HT1080 (cell line): ENCODE measurements at regions not wholly inside any gene's neighbourhood (a gene's known extent, or its start where the extent isn't known, plus 50 kb on each side); places are given as distances from the start of the nearest gene placed in this dataset.

ENCODE experiments used
- DNase-seq: peaks from one replicate; pipeline ENCODE4 v3.0.0-alpha.2; 2015; ENCODE audit warnings: low read depth

DNA sequence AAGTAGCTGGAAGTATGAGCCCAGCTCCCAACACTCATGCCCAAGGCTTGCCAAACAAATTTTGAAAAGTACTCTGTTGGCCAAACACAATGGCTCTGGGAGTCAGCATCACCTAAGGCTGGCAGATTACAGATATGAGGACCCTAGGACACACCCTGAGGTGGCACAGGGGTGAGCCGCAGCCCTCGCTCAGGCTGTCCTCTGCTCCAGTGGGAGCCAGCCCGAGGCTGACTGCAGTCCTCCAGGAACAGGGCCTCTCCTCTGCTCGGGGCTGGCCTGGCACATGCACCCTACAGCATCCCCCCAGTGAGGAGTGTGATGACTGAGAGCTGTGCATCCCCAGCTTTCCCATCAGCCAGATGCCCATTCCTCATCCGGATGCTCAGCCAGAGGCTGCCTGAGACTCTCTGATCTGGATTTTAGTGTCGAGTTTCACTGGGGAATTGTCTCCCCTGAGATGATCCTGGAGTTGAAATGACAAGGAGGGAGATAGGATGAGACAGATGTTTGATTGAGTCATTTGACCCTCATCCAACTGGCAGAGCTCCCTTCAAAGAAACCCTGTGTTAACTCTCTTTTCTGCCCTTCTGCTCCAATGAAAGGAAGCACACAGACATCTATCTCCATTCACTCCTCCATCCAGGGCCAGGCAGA lies 269.3 kb upstream of the NCKAP5 start:
- DNase-seq, result peak; percentile 72

DNA sequence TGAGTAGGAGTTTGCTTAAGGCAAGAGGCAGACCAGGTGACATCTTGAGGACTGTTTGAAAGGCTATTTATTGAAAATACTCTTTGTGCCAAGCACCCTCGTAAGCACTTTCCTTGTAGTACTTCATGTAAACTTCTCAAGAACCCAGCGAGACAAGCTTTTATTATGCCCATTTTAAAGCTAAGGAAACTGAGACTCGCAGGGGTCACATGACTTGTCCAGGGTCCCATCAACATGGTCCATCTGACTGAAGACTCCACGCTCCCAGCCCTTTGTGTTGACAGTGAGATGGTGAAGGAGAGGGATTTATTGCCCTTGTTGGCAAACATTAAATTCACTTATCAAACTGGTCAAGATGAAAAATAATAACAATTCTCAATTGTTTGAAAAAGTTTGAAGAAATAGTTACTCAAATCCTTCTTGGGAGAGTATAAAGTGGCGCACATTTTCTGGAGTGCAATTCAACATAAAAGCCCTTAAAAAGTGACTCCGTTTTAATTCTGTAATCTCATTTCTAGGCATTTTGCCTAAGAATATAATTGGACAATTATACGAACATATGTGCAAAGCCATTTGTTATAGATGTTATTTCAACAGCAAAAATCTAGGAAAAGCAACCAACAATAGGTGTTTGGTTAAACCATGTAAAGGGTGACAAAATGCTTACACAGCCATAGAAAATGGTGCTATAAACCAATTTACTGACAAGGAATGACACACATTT lies 270.5 kb upstream of the NCKAP5 start:
- no peak for DNase-seq

DNA sequence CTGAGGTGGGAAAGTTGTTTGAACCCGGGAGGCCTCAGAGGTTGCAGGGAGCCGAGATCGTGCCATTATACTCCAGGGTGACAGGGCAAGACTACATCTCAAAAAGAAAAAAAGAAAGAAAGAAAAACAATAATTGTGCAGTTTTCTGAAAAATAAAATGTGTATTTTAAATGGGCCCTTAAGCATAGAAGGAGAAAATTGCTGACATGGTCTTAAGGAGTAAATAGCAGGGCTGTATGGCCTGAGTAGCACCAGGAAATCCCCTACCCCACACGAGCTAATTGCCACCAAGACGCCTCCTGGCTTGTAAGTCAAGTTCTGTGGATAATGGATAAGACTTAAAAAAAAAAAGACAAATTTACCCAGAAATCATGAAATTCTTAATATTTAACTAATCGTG lies 271.4 kb upstream of the NCKAP5 start:
- DNase-seq, result no peak

DNA sequence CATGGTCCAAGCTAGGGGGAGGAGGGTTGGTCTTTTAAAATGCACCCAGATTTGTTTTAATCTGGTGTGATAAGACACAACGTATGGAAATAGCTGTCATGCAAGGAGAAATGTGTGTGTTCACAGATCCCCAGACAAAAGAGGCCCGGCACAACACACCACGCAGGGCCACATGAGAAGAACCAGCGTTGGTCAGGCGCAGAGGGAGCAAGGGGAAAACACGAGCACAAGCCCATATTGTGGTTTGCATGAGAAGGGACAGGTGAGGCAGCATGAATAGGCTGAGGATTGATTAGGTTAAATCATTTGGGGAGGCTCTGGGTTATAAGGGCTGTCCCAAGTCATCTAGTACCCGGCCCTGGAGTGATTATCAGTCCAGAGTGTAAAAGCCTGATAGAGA lies 272.5 kb upstream of the NCKAP5 start:
- DNase-seq, result no peak

DNA sequence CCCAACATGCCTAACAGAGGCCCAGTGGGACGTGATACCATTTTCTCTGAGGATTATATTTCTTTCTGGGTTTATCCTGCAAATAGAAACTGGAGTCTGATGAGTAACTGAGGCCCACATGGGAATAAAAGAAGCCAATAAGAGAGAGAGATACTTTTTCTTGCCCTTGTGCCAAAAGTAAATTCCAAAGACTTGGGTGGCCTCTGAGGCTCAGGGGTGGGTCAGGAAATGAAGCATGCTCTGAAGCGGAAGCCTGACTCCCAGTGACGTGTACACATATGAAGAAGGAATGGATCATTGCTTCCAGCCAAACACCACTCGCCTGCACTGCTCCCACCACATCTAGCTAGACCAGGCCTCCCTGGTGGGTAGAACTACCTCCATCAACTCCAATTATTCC lies 273.6 kb upstream of the NCKAP5 start:
- DNase-seq, result peak; percentile 98

DNA sequence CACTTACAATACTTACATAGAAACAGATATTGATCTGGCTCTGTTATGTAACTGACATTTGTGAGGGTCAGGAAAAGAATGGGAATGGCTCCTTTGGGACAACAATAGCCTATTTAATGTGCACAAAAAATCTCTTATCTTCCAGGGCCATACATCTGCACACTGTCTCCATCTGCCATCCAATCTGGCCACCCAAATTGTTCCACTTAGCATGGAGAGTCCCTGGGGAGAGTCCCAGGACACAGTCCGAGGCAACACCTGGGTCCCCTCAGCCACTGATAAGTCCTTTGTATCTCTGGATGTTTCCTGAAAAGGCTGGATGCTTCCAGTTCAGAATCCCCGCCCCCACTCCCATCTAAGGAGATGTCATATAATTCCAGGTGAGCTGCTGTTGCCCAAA lies 274.2 kb upstream of the NCKAP5 start:
- DNase-seq, result no peak

DNA sequence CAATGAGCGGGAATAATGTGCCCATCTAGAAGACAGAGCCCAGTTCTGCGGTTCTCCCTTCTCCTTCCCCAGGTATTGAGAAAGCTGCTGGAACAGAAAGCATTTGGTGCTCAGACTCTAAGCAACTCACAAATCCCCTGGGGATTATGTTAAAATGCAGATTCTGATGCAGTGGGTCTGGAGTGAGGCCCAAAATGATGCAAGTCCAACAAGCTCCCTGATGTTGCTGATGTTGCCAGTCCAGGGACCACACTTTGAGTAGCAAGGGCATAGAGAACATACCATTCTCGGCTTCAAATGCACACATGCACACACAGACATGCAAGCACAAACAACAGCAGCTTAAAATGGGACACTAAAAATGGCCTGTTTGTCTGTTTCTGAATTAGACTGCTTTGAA lies 274.8 kb upstream of the NCKAP5 start:
- DNase-seq, result no peak

DNA sequence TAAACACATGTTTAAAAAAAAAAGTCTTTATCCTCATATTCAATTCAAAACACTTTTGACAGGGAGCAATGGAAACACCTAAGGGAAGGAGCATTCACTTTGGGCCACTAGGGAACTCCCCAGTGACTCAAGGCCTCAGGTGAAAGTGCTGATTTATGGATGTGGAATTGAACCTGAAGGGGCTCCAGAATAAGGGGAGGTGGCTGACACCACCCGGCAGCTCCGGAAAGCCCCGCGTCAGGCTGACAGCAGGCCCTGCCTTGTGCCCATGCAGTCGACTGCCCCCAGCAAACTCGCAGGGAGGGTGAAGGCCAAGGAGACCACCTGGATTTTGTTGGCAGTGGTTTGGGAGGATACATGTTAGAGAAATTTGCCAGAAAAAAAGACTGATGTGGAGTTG lies 275.3 kb upstream of the NCKAP5 start:
- no peak for DNase-seq

DNA sequence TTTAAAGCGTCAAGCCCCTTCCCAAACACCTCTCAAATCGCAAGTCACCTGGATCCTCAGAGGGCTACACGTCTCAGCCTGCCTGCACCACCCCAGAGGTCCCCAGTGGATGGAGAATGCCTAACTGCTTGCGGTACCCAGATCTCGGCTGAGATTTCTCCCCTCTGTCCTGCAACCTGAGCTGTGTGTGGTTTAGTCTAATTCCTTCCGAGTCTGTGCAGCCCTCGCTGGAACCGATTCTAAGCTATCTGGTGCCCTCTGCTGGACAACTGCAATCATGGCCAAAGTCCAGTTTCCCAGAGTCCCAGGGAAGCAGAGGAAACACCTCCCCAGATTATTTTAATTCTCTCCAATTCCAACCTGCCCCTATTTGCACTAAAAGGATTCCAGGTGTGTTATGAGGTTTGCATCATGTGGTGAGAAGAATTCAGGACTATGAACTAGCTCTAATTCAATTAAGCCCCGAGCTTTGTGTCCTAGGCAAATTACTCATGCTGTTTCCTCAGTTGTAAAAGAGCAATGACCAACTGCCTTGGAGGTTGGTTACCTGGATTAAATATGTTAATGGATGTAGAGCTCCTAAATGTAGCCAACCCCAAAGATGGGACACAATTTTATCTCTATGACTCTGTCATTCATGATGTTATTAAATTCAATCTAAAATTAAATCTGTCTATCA lies 276.1 kb upstream of the NCKAP5 start:
- DNase-seq, result peak; percentile 79

DNA sequence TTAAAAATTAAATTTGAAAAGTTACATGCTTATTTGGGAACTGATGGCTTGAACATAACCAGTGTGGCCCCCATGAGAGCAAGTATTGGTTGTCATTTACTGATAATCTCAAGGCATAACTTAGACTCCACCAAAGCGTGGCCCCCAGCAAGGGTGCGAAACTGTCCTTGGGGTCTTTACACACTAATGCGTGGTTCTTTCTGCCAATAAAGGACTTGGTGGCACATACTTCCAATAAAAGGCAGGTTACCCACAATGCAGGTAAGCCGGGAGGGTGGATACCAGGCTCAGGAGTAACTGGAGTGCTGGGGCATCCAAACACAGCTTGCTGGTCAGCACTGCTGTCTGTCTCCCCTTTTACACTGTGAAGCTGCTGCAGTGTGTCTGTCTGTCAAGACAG lies 278.2 kb upstream of the NCKAP5 start:
- no peak for DNase-seq

DNA sequence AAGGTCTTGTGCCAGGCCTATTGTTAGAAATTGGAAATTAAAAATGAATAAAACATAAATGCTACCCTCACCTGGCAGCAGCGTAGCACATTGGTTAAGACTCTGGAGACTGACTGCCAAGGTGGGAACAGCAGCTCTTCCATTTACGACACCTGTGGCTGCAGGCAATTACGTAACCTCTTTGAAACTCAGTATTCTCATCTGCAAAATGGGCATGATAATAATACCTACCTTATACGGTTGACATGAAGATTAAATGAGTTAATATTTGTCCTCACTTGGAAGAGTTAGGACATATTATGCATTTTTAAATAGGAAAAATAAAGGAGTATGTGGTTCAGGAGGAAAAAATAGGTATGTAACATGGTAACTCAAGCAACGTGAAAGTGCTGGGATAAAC lies 279.3 kb upstream of the NCKAP5 start:
- no peak for DNase-seq

DNA sequence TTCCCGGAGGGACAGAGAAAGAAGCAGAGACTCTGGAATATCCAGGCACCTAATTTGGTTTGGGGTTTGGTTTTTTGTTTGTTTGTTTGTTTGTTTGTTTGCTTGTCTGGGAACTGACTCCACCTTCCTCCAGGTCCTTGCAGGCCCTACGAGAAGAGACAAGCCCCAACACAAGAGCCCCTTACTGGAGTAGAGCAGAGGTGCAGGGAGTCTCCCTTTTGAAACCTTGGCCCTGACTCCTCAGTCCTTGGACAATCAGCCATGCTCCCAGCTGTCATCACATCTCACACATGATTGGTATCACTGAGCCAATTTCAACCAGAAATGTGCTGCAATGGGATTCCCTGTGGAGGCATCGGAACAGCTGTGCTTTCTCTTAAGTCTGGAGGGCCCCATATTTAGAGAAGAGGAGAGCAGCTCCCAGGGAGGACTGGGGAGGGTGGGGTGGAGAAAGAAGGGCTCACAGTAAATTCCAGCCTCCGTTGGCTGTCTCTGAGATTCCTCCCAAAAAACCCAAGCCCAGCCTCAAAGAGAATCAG lies 279.9 kb upstream of the NCKAP5 start:
- DNase-seq, result no peak

DNA sequence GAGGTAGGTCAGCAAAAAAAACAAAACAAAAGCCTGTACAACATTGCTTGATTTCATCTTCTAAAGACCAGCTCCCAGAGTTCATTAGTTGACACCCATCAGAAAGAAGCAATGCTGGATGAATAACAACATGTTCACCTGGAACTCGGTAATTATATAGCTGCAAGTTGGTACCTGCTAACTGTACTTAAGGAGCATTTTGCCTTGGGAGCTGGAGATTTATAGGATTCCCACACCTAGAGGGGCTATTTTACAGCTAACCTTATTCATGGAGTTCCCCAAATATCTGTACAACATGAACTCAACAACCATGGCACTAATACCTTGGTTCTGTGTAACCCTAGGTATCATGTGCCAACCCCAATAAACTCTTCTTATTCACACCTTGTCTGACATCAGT lies 281.1 kb upstream of the NCKAP5 start:
- DNase-seq, result no peak

DNA sequence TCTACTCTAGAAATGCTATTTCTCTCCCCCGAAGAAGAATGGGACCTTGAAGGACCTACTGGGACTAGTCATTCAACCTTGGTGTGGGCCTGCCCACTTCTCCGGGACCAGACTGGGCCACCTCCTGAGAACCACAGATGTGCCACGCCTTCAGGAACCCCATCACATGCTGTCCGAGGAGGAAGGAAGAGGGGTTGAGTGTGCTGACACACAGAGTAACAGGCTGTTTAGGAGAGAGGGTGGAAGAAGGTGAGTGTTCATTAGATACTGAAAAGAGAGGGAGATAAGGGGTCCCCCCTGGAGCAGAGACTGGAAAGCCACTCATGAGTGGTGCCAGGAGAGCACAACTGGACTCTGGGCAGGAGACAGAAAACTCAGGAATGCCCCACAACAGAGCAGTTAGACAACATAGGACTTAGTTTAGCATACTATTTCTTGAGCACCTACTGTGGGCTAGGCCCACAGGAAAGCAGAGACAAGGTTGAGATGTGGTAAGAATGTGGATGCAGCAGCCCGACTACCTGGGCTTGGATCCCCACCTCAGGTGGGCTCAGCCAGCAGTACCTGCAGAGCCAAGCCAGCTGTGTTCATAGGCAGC lies 286.4 kb upstream of the NCKAP5 start:
- no peak for DNase-seq

DNA sequence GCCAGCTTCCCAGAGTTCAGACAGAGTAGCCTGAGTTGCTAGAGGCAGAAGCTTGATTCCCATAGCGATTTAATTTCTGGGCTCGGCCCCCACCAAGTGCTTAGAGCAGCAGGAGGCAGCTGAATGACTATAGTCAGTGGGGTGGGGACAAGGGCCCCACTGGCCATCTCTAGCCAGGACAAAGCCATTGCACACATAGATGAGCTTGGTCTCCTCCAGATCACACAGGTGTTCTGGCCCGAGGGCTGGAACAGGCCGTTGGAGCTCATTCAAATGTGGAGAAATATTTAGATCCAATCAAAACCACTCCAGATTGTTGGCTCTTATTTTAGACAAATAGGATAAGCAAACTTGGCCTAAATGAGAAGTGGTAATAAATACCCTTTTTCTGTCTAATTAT lies 287.3 kb upstream of the NCKAP5 start:
- no peak for DNase-seq

DNA sequence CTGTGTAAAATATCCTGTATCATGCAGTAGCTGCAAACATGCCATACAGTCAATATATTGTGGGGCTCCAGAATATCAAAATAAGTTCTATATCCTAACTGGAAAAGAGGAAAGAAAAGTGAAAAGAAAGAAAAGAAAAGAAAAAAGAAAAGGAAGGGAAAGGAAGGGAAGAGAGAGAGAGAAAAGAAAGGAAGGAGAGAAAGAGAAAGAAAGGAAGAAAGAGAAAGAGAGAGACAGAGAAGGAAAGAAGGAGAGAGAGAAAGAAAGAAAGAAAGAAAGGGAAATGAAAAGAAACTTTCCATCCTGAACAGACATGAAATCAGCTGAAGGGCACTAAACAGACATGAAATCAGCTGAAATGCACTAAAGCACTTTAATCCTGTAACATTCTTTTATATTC lies 288.4 kb upstream of the NCKAP5 start:
- DNase-seq, result no peak

DNA sequence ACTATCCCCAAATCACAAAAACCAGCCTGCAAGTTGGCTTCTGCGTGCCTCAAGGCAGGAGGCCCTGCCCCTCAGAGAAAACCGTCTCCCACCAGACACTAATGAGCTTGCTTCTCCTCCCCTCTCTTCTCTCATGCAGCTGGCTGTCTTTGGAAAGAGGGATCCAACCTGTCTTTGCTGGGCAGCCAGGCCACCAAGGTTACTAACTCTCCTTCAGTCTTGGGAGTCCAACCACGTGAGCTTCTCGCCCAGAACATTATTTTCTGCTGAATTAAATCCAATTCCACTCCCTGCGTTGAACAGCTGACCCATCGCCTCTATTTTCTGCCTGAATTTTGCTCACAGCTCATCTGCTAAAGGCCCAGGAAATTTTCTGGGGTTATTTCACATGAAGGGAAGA lies 291.3 kb upstream of the NCKAP5 start:
- DNase-seq, result no peak

DNA sequence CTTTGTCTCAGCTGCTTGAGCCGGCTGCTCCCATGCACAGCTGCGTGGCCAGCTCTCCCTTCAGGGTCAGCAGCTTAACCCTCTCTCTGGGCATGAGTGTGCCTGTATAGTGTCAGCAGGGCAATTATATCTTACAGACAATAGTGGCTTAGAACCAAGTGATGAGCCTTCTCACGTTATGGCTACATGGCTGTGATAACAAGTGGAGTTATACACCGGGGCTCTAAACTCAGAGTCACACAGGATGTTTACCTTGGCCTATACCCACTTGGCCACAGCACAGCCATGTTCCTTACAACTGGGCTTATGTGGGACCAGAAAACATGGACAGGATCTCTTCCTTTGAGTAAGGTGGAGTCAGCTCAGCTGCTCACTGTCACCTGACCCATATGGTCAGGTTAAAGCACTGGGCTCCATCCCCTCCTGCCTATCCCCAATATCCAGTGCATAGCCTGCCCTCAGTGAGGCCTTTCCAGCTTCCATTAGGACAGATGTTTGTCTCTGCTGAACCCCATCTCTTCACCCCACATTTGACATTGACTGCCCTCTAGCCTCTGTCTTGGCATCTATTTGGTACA lies 294.2 kb upstream of the NCKAP5 start:
- DNase-seq, result peak; percentile 54

DNA sequence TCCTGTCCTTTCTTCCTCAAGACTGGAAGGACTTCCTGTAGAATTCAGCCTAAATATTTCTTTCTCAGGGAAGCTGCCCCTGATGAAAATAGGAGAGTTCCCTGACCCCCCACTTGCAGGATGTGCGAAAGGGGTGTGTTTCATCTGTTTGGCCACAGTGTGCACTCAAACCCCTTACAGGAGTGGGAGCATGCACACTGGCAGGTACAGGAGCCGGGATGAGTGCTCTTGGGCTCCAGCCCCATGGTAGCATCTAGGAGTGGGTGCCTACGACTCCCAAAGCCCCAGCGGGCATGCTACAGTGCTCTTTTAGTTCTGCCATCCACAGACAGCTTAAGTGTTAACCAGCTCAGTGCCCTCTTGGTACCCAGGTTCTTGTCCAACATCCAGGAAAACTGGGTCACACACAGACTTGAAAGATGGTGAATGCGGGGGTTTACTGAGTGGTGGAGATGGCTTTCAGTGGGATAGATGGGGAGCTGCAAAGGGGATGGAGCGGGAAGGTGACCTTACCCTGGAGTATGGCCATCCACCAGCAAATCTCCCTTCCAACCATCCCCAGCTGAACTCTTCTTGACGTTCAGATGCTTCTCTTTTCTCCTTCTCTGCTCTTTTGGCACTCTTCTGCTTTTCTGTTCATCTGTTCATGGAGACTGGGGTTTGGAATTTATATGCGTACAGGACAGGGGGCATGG lies 295.0 kb upstream of the NCKAP5 start:
- DNase-seq, result no peak

DNA sequence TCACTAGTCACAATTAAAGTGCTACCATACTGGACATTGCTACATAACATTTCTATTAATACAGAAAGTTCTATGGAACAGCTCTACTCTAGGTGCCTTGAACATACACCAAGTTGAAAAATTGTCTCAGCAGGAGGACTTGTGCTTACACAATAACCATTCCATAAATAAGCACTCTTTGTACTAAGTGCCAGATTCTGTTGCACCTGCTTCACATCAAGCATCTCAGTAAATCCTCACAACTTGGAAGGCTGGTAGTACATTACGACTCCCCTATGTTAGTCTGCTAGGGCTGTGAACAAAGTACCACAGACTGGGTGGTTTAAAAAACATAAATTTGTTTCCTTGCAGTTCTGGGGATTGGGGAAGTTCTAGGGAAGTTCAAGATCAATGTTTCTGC lies 296.9 kb upstream of the NCKAP5 start:
- no peak for DNase-seq

DNA sequence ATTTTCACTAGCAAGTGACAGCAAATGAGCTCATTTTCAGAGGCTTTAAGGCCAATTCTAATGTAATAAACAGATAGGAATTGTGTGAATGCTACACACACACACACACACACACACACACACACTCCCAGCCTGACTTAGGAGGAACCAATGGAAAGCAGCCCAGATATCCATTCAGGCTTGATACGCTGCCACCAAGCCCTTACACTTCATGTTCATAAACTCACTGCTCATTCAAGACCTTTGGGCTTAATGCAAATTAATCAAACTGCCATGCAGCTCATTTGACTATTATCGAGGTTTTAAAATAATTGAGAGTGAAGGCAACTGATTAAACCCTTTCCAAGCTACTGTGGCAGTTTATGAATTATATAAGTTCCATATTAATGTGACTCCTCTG lies 298.9 kb upstream of the NCKAP5 start:
- DNase-seq, result no peak
